ENCODE measurements at regions not wholly inside any gene's neighbourhood (a gene's known extent, or its start where the extent isn't known, plus 50 kb on each side); places are given as distances from the start of the nearest gene placed in this dataset.

- TF ChIP-seq POLR2A (IDR thresholded peaks at IDR 0.05) (no peak), CTCF (IDR thresholded peaks at IDR 0.05) (no peak)
These were observed 442.5 kb downstream of the KCNH5 start for GRCh38 chr14:62602712-62603111.
